ENCODE measurements at regions not wholly inside any gene's neighbourhood (a gene's known extent, or its start where the extent isn't known, plus 50 kb on each side); places are given as distances from the start of the nearest gene placed in this dataset.
A peak's percentile ranks its signal among the peaks of the same experiment; 100 is the strongest.

DNA sequence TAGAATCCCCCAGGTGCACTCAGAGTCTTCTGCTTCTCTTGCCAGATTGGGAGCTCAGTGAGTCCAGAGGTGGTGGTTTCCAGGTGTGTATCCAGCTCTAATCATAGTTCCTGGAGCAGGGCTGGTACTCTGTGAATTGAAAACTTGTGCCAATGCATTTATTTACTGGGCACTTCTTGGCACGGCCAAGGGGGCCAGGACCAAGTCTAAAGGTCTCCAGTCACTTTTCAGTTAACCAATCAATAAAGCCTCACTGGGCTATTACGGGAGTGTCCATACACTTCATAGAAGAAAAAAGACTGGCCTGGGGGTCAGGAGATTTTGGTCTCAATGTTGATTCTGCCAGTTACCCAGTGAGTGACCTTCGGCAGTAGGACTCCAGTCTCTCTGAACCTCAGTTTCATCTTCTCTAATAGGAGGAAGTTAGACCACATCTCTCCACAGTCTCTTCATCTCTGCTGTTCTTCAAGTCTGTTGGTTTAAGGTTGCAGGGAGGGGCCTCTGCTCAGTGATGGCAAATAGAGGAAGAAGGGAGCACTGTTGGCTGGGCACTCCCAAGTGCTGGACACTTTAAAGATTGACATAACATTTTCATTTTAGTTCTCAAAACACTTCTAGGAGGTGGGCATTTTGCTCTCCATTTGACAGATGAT is 188.5 kb upstream of the E2F8 start:
- TF ChIP-seq, protein P1, sequence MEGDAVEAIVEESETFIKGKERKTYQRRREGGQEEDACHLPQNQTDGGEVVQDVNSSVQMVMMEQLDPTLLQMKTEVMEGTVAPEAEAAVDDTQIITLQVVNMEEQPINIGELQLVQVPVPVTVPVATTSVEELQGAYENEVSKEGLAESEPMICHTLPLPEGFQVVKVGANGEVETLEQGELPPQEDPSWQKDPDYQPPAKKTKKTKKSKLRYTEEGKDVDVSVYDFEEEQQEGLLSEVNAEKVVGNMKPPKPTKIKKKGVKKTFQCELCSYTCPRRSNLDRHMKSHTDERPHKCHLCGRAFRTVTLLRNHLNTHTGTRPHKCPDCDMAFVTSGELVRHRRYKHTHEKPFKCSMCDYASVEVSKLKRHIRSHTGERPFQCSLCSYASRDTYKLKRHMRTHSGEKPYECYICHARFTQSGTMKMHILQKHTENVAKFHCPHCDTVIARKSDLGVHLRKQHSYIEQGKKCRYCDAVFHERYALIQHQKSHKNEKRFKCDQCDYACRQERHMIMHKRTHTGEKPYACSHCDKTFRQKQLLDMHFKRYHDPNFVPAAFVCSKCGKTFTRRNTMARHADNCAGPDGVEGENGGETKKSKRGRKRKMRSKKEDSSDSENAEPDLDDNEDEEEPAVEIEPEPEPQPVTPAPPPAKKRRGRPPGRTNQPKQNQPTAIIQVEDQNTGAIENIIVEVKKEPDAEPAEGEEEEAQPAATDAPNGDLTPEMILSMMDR (conservative IDR thresholded peaks at IDR 0.05; ENCODE audit: low read depth): no peak
- CTCF ChIA-PET: no interaction called here
- no peak for DNase-seq (ENCODE audit: low spot score)
- H3K27ac ChIP-seq: no peak overlapping the region
- POLR2A ChIA-PET (ENCODE audit: low non-redundant PET): no interaction called here

DNA sequence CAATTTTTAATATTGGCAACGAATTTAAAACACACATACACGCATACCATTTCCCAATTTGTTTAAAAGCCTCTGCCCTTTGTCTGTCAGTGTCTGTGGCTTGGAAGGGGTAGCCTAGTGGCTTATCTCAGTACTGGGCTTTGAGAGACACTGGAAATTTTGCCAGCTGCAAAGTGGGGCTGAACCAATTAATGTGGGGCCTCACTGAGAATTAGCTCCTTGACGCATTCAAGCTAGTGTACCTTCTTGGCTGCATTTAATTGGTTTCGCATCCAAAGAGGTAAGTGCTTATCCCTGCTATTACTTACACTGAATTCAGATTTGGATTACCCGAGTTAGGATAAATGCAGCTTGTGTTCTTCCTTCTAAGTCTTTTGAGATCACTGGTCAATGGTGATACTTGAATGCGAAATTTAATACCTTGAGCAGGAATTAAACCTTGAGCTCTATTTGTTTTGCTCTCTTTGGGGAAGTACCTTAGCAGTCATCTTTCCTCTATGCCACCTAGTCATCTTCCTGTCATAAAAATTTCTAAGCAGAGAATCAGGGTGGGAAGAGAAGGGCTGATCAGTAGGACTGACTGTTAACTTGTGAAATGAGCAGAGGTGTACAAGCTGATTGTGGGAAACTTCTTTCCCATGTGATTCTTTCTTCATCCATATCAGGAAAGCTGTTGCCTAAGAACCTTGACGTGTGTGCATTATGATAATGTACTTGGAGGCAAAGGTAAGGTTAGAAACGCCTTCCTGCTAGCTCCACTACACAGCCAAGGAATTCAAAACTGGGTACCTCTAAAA is 187.7 kb upstream of the E2F8 start:
- POLR2A ChIA-PET (ENCODE audit: low non-redundant PET): no interaction called here
- H3K27ac ChIP-seq: no peak overlapping the region
- CTCF ChIA-PET: no interaction called here
- DNase-seq (ENCODE audit: low spot score): peak; percentile 30
- TF ChIP-seq, protein P1 (conservative IDR thresholded peaks at IDR 0.05; ENCODE audit: low read depth): no peak

DNA sequence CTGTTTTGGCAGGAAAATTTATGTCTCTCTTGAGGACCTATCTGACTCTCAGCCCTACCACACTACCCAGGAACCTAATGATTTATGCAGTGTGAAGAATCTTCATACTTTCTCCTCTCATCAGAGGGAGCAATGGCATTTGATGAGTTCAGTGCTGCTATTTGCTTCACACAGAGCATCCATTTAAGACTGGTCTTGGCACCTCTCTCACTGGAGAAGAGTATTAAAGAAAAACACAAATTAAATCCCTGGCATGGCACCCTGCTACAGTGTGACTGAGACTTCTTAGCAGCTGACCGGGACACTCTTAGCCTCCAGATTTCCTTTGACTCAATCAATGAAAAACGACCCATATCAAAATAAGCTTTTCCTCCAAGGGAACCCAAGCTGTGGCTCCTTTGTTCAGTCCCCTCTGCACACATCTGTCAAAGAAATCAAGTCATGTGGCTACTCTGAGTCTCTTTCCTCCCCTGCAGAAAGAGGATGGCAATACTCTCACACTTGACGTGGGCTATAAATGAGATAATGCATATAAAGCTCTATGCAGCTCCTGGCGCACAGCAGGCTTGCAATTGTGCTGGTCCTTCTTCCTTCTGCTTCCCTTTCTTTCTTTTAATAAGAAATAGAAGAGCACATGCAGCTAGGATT is 186.1 kb upstream of the E2F8 start:
- no peak for DNase-seq (ENCODE audit: low spot score)
- TF ChIP-seq, protein P1 (conservative IDR thresholded peaks at IDR 0.05; ENCODE audit: low read depth): no peak
- POLR2A ChIA-PET (ENCODE audit: low non-redundant PET): no interaction called here
- H3K27ac ChIP-seq: no peak overlapping the region
- CTCF ChIA-PET: no interaction called here

DNA sequence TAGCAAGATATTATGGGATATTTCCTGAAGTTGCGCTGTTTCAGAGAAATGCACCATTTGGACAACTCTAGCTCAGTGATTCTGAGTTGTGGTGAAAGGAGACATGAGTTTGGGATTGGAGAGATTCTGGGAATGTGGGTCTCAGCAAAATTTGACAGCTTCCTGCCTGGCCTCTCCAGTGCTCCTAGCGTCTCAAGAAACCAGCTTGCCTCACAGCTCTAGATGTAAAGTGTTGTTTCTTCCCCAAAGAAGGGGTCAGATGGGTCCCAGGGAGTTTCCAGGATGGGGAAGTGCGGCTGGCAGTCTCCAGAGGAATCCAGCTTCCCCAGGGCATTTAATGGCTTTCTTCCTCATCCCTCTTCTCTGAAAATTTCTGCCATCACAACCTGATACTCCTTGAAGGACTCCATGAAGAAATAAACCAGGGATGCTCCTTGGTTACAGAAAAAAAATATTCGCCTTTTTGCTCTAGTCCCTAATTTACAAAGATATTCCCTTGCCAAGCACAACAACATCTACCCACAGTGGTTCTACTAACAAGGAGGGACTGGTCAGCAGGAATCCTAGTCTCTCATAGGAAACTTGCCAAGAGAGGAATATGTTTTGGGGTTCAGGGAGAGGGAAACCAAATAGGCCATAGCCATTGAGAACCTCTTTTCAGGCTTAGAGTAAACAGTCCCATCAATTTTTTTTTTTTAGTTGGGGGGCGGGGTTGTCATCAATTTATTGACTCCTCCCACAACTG is 185.4 kb upstream of the E2F8 start:
- ChIA-PET POLR2A (ENCODE audit: low non-redundant PET) (no interaction called here), CTCF (no interaction called here)
- no peak for DNase-seq (ENCODE audit: low spot score)
- TF ChIP-seq, protein P1 (conservative IDR thresholded peaks at IDR 0.05; ENCODE audit: low read depth): no peak
- no peak overlapping the region for H3K27ac ChIP-seq

DNA sequence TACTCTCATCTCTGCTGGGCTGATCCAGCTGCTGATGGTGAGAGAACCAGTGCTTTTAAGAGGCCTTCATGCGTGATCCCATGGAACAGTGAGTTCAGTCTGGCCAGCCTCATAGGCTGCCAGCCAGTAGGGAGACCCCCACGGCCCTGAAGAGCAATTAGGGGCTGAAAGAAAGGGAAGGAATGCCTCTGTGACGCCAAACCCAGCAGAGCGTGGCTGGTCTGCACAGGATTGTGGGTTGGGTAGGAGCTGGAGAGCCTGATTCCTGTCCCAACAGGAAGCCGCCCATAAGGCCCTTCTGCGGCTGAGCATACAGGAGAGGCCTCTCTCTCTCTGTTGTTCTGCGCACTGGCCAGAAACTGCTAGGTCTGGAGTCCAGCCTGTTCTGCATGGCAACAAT is 181.5 kb upstream of the E2F8 start:
- POLR2A ChIA-PET (ENCODE audit: low non-redundant PET): no interaction called here

More for the DNA sequence above, 181.5 kb upstream of the E2F8 start:
- H3K27ac ChIP-seq: no peak overlapping the region
- CTCF ChIA-PET: no interaction called here
- TF ChIP-seq, protein P1 (conservative IDR thresholded peaks at IDR 0.05; ENCODE audit: low read depth): no peak
- DNase-seq (ENCODE audit: low spot score): no peak
